ENCODE measurements at regions not wholly inside any gene's neighbourhood (a gene's known extent, or its start where the extent isn't known, plus 50 kb on each side); places are given as distances from the start of the nearest gene placed in this dataset.

GRCh38 chr14:42378880-42379279 lies 772.2 kb downstream of the LRFN5 start:
- TF ChIP-seq POLR2A (IDR thresholded peaks at IDR 0.05; ENCODE audit: extremely low read depth, insufficient read length) (no peak), CTCF (IDR thresholded peaks at IDR 0.05; ENCODE audit: low read depth, low read length) (no peak), MYC (IDR thresholded peaks at IDR 0.05; ENCODE audit: low read depth, low read length) (no peak)
- TF ChIP-seq, protein P1, sequence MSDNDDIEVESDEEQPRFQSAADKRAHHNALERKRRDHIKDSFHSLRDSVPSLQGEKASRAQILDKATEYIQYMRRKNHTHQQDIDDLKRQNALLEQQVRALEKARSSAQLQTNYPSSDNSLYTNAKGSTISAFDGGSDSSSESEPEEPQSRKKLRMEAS (IDR thresholded peaks at IDR 0.05; ENCODE audit: low read depth, low read length): no peak

All from NB4 (cell line).